Inflammatory macrophage (primary cell): ENCODE measurements at regions not wholly inside any gene's neighbourhood (a gene's known extent, or its start where the extent isn't known, plus 50 kb on each side); places are given as distances from the start of the nearest gene placed in this dataset.
"Not testable (repeated sequence)": the region's sequence is repeated elsewhere in the genome, so short reads cannot be mapped to it uniquely, and the experiment has no call there.

Experiments used
- DNase-seq, 2 donors: peaks; one replicate each; pipeline ENCODE4 v3.0.0-alpha.2; 2020 to 2022

DNA sequence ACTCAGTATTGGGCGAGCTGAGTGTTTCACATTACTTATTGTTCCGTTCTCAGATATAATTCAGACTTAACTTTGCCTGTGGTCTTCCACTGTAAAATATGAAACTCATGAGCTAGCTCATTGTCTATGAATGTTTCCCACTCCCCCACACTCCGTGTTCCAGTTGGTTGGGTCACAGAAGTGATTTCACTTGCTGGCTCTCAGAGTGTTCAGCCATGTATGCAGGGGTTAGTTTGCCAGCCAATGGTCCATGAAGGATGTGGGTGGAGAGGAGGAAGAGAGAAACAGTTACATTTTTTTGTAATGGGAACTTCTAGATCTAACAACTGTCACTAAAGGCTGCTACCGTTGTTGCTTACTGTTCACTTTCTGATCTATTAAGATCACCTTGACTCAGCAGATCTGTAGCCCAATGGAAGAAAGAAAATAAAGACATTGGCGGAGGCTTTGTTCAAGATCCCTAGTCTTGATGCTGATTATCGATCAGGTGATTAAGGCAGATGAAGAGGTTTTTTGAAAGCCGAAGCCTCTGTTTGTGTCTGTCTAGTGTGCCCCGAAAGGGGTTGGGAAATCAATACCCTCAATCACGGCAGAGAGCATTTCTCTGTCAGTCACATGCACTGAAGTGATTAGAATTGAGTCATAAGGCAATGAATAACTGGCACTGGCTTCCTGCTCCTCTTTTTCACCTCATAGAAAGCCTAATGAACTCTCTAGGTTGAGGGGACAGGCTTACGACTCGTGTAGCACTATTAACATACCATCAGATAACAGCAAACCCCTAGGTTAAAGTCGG lies 279.7 kb upstream of the FIGN start:
- no peak for DNase-seq

DNA sequence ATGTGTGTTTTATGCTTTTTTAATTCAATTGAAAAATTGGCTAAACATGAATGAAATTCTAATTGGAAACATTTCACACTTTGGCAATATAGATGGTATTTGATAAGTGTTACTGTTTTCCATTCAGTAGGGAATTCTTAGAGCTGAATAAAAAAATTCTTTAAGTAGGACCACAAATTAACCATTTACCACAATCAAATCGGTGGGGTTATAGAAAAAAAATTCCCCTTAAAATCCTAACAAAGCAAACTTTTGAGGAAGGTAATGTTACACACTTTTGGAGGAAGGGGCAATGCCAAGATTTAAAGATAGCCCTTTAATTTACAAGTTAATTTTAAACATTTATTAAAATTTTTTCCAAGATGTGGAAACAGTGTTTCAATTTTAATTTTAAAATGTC lies 279.0 kb upstream of the FIGN start:
- no peak for DNase-seq

DNA sequence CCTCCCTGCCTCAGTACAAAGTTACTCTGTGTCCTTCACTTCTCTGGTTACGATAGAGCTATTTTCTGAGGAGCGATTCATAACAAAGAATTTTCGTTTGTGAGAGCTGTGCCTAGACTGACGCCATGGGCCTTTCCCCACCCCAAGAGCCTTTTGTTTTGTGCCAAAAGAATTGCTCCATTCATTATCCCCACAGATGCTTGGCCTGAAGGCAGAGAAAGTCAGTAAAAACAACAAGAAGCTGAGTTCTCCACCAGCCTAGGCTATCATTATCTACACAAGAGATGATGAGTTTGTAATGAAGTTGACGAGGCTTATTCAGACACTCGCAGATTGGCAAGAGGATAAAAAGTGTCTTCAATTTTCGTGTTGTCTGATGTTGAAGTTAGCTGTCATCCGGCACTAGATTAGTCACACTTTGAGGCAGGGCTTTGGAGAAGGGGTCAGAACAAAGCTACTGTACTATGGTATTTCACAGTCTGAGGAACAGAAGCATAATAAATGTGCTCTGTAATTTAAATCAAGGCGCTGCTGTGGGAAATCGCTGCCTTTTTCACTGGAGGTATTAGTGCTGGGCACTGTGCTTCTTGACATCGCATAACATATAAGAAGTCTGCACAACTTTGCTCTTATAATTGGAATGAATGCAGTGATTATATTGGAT lies 278.4 kb upstream of the FIGN start:
- no peak for DNase-seq

DNA sequence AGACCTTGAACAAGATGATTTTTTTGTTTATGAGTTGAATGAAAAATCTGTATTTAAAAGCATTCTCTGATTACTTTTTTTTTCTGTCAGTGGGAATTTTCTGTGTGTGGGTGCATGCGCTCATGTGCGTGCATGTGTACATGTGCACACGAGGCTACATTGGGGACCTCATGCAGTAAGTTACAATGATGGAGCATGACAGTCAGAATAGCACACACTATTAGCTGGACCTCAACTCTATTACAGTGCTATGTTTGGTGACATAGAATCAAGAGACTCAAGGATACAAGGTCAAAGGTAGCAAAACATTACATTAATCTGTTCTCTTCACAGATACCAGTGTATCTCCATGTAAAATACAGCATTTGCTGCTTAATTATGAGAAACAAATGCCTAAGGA lies 276.8 kb upstream of the FIGN start:
- DNase-seq = no peak

DNA sequence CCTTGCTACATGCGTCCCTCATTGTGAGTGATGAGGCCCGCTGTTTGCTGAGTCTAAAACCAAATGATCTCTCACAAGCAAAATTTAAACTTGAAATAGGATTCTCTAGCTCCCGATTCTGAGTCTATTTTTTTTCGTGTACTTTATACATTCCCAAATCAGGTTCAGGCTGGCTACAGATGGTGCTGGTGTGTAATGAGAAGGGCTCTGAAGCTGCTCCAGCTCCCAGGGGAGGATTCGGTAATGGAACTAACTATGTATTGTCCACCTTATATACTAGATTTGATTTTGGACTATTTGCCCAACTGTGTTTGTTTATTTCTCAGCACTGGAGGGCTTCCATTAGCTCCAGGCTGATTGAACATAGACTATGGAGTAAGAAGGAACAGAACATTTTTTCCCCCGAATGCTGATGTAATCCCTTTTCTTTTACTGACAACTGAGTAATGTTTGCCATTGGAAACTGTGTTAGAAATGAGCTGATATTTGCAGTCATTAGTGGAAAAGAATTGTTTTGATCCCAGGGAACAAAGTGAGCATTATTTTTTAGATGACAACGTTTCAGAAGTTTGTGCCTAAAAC lies 274.0 kb upstream of the FIGN start:
- no peak for DNase-seq

DNA sequence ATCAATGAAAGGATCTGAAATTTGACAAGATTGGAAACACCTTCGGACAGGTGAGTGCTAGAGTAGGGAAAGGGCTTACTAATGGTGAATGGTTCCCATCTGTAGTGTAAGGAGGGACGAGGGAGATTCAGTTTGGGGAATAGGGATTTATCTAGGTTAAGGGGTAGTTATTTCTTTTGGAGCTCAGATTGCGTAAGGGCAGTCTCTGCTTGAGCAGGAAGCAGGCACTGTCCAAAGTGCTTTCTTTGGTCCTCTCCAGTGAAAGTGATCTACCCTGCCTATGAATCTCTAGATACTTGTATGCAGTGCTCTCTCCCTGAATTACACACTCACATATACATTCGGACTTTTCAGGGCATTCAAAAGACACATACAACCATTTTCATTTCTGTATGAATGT lies 272.9 kb upstream of the FIGN start:
- DNase-seq = no peak

DNA sequence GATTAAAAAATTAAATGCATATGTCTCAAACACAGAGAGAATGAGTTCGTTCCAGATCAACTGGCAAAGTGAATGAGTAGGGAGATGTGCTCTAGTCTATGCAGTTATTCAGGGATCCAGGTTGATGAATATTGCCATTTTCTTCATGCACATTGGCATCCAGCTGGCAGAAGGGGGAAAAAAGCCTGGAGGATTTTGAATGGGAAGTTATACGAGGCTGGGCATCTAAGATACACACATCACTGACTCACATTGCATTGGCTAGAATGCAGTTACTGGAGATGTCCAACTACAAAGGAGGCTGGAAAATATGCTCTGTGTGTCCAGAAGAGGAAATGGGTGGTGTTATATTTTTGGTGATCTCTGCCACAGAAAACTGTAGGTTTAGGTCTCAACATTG lies 270.9 kb upstream of the FIGN start:
- no peak for DNase-seq

DNA sequence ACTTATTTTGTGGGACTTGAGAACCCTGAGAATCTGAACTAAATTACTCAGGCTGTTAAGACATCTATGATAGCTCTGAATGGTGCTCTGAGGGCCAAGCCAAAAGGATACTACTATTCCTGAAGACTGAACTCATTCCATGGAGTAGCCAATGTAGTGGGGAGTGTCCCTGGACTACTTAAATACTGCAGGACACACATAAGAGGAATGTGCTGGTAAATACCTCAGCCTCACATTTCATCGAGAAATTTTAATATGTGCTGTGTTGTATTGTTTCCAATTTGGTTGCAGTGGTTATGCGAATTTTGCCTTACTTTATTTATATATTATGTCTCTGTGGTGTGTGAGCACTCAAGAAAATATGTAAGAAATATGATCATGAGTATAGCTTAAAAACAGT lies 264.4 kb upstream of the FIGN start:
- no peak for DNase-seq

DNA sequence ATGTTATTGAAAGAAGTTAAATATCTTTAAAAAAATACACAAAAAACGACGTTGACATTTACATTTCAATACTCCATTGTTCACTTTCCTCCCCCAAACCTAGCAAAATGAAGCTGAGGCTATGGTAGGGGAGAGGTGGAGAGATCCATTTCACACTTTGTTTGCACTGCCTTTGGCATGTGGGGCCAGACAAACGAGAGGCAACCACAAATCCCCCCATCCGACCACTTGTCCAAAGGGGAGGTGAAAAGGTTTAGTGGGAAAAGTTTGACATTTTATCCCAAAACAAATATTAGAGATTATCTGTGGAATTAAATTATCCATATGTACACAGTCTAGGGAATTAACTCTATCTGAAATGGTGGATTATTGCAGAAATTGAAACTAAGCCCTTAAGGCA lies 261.7 kb upstream of the FIGN start:
- no peak for DNase-seq

DNA sequence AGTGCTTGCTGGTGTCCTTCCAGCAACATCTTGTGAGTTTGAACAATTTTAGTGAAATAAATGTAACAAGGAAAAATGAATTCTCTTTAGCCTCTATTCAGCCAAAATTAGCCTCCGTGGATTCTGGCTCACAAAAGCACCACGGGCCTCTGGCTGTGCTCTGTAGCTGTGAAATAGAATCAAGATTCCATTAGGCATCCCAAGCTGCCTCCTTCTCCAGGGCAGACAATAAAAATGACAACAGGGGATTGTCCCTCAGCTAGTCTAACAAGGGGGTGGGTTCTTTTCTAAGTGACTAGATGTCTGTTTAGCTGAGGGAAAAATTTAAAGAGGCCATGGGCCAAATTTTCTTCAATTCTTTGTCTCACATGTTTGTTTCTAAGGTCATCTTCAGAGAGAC lies 254.7 kb upstream of the FIGN start:
- DNase-seq = no peak

DNA sequence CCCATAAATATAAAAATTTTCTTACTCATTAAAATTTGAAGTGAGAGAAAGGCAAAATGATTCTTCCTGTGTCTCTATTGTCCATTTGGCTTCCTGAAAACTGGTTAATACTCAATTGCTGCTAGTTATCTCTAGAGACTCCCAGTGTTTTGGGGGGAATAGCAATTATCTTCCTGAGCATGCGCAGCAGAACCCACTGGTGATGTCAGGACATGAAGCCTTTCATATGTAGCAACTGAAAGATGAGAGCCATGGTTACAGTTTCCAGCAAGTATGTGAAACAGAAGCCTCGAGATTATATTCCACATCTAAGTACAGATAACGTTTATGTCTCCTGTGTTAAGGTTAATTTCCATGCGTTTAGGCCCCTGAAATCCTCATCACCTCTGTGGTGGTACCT lies 254.3 kb upstream of the FIGN start:
- no peak for DNase-seq

DNA sequence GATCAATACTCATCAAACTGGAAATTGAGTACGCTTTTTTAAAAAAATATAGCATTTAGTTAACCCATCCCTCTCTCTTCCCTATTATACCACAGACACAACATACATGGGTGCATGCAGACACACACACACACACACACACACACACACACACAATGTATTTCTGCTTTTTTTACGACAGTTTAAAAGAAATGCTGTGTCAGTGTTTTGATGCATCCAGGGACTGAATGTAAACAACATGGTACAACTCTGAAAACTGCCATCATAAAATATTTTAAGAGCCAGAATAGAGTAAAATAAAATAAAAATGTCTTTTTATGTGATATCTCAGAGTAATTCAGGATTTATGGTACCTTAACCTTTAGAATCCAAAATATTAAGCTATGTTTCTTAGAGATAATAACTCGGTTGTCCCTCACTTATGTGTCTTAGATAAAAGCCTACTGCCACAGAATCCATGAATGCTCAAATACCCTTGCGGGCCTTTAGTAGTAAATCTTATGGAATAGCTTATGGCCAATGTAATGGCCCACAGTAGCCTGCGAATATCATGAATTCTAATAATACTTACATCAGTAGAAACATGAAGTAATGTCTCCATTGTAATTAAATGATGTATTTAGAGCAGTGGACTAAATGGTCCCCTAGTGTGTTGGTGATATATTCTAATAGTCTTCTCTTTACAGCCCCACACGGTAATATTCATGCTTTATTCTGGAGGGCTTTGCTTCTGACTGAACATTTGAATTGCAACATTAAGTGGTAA lies 251.6 kb upstream of the FIGN start:
- no peak for DNase-seq

DNA sequence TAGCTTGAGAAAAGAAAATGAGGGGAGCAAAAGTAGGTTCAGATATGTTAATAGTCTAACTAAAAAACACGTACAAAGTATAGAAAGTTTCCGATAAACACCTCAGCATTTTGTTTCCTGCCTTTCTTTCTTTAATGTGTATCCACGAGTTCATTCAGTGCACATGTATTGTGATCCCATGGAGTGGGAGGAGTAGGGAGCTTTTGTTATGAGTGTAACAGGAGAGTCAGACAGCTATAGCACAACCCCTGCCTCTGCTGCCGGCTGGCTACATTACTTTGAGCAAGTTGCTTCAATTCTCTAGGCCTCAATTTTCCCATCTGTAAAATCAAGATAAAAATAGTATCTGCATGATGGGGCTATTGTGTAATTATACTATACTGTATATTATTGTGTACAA lies 249.2 kb upstream of the FIGN start:
- no peak for DNase-seq

DNA sequence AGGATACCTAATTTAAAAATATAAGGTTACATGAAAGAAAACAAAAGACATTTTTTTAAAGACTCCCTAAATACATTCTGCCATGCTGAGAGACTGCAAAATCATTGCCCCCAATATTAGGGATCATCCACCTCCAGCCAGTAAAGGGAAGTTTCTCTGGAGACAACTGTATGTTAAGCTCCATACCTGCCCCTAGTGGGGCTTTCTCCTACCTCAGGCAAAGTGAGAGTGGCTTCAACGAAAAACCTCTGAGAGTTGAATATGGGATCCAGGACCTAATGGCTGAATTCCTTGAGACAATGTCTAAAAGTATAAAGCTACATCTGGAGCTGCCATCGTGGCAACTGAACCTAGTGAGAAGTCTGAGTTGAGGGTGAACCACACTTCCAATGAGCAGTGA lies 248.1 kb upstream of the FIGN start:
- no peak for DNase-seq

DNA sequence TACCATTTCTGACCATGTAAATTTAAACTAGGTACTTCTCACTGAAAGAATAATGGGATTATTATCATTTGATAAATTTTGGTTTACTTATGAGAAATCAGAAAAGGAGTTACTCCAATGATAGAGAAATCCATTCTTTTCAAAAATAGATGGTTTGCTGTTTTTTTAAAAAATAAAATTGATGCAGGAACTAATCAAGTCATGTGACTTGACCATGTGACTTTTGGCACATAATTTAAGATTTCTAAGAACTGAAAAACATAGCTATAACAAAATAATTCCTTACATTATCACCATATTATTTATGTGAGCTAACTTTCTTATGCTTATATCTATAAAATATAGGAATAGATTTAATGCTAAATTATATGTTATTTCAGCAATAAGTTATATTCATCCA lies 247.1 kb upstream of the FIGN start:
- DNase-seq = no peak

DNA sequence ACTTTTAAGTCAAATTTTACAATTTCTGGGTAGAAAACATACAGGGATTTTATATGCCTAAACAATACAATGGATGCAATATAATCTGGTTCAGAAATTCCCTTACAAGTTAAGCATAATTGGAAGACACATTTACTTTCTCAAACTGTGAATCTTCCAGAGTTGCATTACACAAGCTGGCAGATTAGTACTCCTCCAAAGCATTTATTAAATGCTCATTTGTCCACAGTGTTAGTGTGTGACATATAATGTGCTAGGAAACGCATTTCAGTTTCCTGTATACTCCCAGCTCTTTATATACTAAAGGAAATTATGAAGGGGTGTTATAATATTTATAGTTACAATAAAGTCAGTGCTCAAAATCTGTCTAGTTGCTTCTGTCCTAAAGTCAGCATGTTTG lies 239.0 kb upstream of the FIGN start:
- no peak for DNase-seq

DNA sequence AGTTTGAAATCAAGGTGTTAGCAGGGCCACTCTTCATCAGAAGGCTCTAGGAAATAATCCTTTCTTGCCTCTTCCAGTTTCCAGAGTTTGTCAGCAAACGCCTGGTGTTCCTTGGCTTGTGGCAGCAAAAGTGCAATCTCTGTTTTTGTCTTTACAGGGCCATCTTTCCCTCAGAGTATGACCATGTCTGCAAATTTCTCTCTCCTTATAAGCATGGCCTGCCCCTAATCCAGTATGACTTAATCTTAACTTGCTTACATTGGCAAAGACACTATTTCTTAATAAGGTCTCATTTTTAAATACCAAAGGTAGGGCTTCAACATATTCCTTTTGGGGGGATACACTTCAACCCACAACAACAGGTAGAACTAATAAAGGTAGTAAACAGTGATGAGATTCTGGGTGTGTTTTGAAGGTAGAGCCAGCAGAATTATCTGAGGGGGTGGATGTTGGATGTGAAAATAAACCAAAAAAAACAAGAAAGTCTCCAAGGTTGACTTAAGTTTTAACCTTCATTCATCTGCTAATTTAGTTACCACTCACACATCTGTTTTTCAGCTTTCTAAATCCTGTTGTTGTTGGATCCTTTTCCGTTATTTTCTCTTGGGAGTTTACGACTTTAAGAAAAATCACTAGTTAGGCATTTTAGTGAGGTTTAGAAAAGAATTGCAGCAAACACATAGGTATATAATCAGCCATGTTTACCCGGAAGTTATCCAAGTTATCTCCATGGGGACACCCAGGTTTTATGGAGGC lies 234.4 kb upstream of the FIGN start:
- no peak for DNase-seq

DNA sequence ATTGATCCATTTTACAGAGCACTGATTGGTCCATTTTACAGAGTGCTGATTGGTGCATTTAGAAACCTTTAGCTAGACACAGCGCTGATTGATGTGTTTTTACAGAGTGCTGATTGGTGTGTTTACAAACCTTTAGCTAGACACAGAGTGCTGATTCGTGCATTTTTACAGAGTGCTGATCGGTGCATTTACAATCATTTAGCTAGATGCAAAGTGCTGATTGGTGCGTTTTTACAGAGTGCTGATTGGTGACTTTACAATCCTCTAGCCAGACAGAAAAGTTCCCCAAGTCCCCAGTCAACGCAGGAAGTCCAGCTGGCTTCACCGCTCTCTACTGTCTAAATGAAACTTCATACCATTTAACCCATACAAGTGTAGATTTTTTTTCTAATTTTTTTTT lies 228.5 kb upstream of the FIGN start:
- DNase-seq = not testable (repeated sequence)

DNA sequence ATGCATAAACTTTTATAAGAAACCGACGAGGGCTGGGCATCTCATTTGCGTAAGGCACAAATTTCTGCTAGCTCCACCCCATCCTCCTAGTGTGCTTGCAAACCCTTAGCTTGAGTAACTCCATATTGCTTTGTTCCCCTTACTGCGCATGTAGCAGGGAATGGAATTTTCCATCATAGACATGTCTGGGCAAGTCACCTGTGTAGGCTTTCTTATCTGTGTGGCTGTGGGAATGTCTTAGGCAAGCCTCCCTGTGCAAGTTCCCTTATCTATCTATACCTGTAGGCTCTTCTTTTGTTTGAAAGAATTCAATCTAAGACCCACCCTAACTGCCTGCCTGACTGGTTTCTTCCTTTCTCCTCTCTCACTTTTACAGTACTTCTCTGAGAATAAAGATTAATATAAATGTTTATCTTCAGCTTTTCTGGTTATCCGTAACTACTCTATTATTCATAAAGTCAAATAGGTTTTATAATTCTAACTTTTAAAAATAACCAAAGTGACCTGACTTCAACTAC lies 217.6 kb upstream of the FIGN start:
- no peak for DNase-seq

DNA sequence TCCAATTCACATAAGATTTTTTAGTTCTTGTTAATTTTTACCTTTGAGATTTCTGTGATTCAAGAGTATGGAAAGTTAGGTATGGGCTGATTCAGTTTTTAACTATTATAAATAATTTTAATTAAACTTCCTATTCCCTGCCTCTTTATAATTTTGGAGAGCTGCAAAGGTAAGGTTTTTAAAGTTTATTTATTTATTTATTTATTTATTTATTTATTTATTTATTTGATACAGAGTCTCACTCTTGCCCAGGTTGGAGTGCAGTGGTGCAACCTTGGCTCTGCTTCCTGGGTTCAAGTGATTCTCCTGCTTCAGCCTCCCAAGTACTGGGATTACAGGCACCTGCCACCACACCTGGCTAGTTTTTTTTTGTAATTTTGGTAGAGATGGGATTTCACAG lies 215.5 kb upstream of the FIGN start:
- DNase-seq = no peak

DNA sequence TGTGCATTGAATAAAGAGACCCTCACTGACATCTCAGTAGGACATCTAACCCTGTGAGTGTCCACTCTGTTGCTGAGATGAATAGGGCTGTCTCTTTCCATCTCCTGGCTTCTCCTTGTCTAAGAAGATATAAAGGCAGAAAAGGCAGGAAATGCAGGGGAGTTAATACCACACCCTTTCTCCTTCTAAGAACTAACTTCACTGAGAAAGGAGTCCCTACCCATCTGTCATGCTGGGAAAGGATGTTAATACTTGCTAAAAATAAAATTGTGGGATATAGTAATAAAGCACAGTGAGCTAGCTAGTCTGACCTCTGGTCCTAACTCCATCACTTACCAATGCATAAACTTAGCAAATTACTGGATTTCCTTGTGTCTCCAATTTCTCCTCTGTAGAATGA lies 213.9 kb upstream of the FIGN start:
- DNase-seq = no peak

DNA sequence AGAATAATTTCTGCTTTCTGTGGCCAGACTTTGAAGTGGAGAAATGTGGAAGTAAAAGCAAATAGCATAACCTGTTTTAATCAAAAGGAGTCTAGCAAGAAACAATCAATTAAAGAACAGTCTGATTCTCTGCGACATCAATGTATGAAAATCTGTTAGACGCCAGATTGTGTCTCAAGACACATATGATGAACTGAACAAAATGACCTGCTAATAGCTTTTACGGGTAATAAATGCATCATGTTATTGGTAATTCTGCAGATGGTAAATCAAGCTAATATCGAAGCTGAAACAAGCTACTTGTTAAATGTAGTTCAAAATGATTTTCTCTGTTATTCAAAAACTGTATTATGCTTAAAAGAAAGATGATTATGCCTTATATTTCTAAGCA lies 208.5 kb upstream of the FIGN start:
- no peak for DNase-seq
